IMR-90 (cell line): ENCODE measurements at regions not wholly inside any gene's neighbourhood (a gene's known extent, or its start where the extent isn't known, plus 50 kb on each side); places are given as distances from the start of the nearest gene placed in this dataset.

Experiments used
- ATAC-seq: fragments of 200-7000 bp; cut with Tn5 transposase; 2 replicates; pipeline ENCODE4 v1.9.1; 2020; ENCODE audit warnings: low read depth, mild to moderate bottlenecking, moderate library complexity
- BruUV-seq: library from RNA; stranded (reverse); fragments of 400-500 nt; replicated peaks from 2 replicates; lab custom pipeline; 2021; lab: Mats Ljungman, UMichigan
- CTCF ChIA-PET: fragments of 300-600 bp; formaldehyde crosslinking; extraction: SDS; loops from one replicate; lab custom pipeline; 2021; ENCODE audit warnings: antibody characterized with exemption; lab: Yijun Ruan, JAX
- POLR2A ChIA-PET: fragments of 300-600 bp; sonication (Branson Sonifier 250); formaldehyde crosslinking; loops from one replicate; lab custom pipeline; 2022; ENCODE audit warnings: antibody characterized with exemption; ENCODE audit not compliant: unreplicated experiment; lab: Charles Lee
- DNase-seq: peaks from one replicate; pipeline ENCODE4 v3.0.0; 2013
- H2AFZ ChIP-seq: replicated peaks from 2 replicates; pipeline ENCODE3; 2013; ENCODE audit warnings: low read length, mild to moderate bottlenecking; ENCODE audit not compliant: poor library complexity
- H2AK5ac ChIP-seq: 2 replicates; pipeline ENCODE4 v1.6.1; 2013; ENCODE audit warnings: low read depth, low read length, inconsistent platforms
- H2AK9ac ChIP-seq: replicated peaks from 2 replicates; pipeline ENCODE3; 2013; ENCODE audit warnings: mild to moderate bottlenecking, low read depth, low read length, moderate library complexity; ENCODE audit not compliant: poor library complexity
- H2BK120ac ChIP-seq: 2 replicates; pipeline ENCODE4 v1.6.1; 2013; ENCODE audit warnings: low read depth, low read length, inconsistent platforms
- H2BK15ac ChIP-seq: 3 replicates; pipeline ENCODE4 v1.6.1; 2013; ENCODE audit warnings: low read depth, low read length, inconsistent platforms
- H2BK20ac ChIP-seq: 2 replicates; pipeline ENCODE4 v1.6.1; 2013; ENCODE audit warnings: low read depth, mild to moderate bottlenecking, inconsistent platforms, low read length, moderate library complexity
- H2BK5ac ChIP-seq: 2 replicates; pipeline ENCODE4 v1.6.1; 2013; ENCODE audit warnings: mild to moderate bottlenecking, low read depth, low read length, inconsistent platforms; ENCODE audit not compliant: poor library complexity, severe bottlenecking
- H3K14ac ChIP-seq: replicated peaks from 2 replicates; pipeline ENCODE4 v1.6.1; 2013; ENCODE audit warnings: low read depth, low read length, inconsistent platforms
- H3K18ac ChIP-seq: 2 replicates; pipeline ENCODE4 v1.6.1; 2013; ENCODE audit warnings: low read depth, low read length, control low read depth
- H3K23ac ChIP-seq: 2 replicates; pipeline ENCODE4 v1.6.1; 2013; ENCODE audit warnings: low read depth, low read length, inconsistent platforms
- H3K27ac ChIP-seq: 2 replicates; pipeline ENCODE4 v1.5.1; 2013; ENCODE audit warnings: mild to moderate bottlenecking, control low read depth, low read length; ENCODE audit not compliant: insufficient read depth
- H3K27me3 ChIP-seq: 2 replicates; pipeline ENCODE4 v1.6.1; 2013; ENCODE audit warnings: low read length; ENCODE audit not compliant: control insufficient read depth, insufficient read depth
- H3K36me3 ChIP-seq: 2 replicates; pipeline ENCODE4 v1.6.1; 2013; ENCODE audit warnings: low read length, mixed read lengths; ENCODE audit not compliant: control insufficient read depth, insufficient read depth
- H3K4ac ChIP-seq: 2 replicates; pipeline ENCODE4 v1.6.1; 2013; ENCODE audit warnings: low read depth, low read length, inconsistent platforms
- H3K4me1 ChIP-seq: 2 replicates; pipeline ENCODE4 v1.6.1; 2013; ENCODE audit warnings: low read length, mixed read lengths; ENCODE audit not compliant: control insufficient read depth, insufficient read depth
- H3K4me2 ChIP-seq: 2 replicates; pipeline ENCODE4 v1.6.1; 2013; ENCODE audit warnings: low read depth, mild to moderate bottlenecking, control low read depth, low read length, moderate library complexity
- H3K4me3 ChIP-seq: 2 replicates; pipeline ENCODE4 v1.5.1; 2013; ENCODE audit warnings: low read depth, mild to moderate bottlenecking, control low read depth, low read length, moderate library complexity; ENCODE audit not compliant: insufficient read depth
- H3K56ac ChIP-seq: 2 replicates; pipeline ENCODE4 v1.6.1; 2013; ENCODE audit warnings: low read length, inconsistent platforms; ENCODE audit not compliant: insufficient read depth; ENCODE audit errors: extremely low read depth
- H3K79me1 ChIP-seq, 2 experiments: 2 replicates each; pipeline ENCODE4 v1.6.1; 2013; ENCODE audit warnings: low read length in 2 of 2, inconsistent platforms in 1 of 2, low read depth in 1 of 2
- H3K9ac ChIP-seq: 2 replicates; pipeline ENCODE4 v1.6.1; 2013; ENCODE audit warnings: low read depth, low read length, control low read depth
- H3K9me1 ChIP-seq: 2 replicates; pipeline ENCODE4 v1.6.1; 2013; ENCODE audit warnings: low read length, inconsistent platforms; ENCODE audit not compliant: insufficient read depth
- H3K9me3 ChIP-seq: 2 replicates; pipeline ENCODE4 v1.6.1; 2013; ENCODE audit warnings: low read length; ENCODE audit not compliant: control insufficient read depth, insufficient read depth
- H4K20me1 ChIP-seq: 2 replicates; pipeline ENCODE4 v1.6.1; 2013; ENCODE audit warnings: low read length, inconsistent platforms; ENCODE audit not compliant: insufficient read depth
- H4K5ac ChIP-seq: 2 replicates; pipeline ENCODE4 v1.6.1; 2013; ENCODE audit warnings: mild to moderate bottlenecking, low read depth, low read length, control low read depth
- H4K8ac ChIP-seq, 2 experiments: 2 replicates each; pipeline ENCODE4 v1.6.1; 2013; ENCODE audit warnings: low read depth in 2 of 2, low read length in 2 of 2, control low read depth in 1 of 2, inconsistent platforms in 1 of 2
- H4K91ac ChIP-seq: 2 replicates; pipeline ENCODE4 v1.6.1; 2013; ENCODE audit warnings: low read depth, low read length, inconsistent platforms; ENCODE audit not compliant: insufficient read depth
- BHLHE40 ChIP-seq: fragments of 150-350 bp; IDR thresholded peaks from 2 replicates; pipeline ENCODE4 v1.6.1; 2016; ENCODE audit warnings: mild to moderate bottlenecking, low read depth, low read length
- CEBPB ChIP-seq: IDR thresholded peaks from 2 replicates; pipeline ENCODE4 v1.6.1; 2012; ENCODE audit warnings: low read depth, low read length, improper control_type of control experiment
- CHD1 ChIP-seq: IDR thresholded peaks from 2 replicates; pipeline ENCODE4 v1.6.1; 2012; ENCODE audit warnings: low read depth, low read length, improper control_type of control experiment
- CTCF ChIP-seq: conservative IDR thresholded peaks from 2 replicates; pipeline ENCODE4 v1.5.1; 2012; ENCODE audit warnings: mild to moderate bottlenecking, low read depth, low read length, improper control_type of control experiment
- ELK1 ChIP-seq: fragments of 150-350 bp; IDR thresholded peaks from 2 replicates; pipeline ENCODE4 v1.6.1; 2016; ENCODE audit warnings: low read depth, mild to moderate bottlenecking, low read length, moderate library complexity, borderline replicate concordance
- MAFK ChIP-seq: IDR thresholded peaks from 2 replicates; pipeline ENCODE4 v1.6.1; 2012; ENCODE audit warnings: low read depth, low read length, improper control_type of control experiment
- MAZ ChIP-seq: IDR thresholded peaks from 2 replicates; pipeline ENCODE4 v1.6.1; 2012; ENCODE audit warnings: low read depth, mild to moderate bottlenecking, low read length, improper control_type of control experiment, moderate library complexity, borderline replicate concordance
- MXI1 ChIP-seq: IDR thresholded peaks from 2 replicates; pipeline ENCODE4 v1.6.1; 2012; ENCODE audit warnings: low read depth, mild to moderate bottlenecking, low read length, moderate library complexity, borderline replicate concordance
- NFE2L2 ChIP-seq: fragments of 150-350 bp; IDR thresholded peaks from 2 replicates; pipeline ENCODE4 v1.6.1; 2016; ENCODE audit warnings: low read depth, mild to moderate bottlenecking, low read length
- POLR2A ChIP-seq: IDR thresholded peaks from 2 replicates; pipeline ENCODE4 v1.6.1; 2012; ENCODE audit warnings: mild to moderate bottlenecking, low read depth, low read length
- RAD21 ChIP-seq: IDR thresholded peaks from 2 replicates; pipeline ENCODE4 v1.6.1; 2012; ENCODE audit warnings: low read length, improper control_type of control experiment
- RCOR1 ChIP-seq: IDR thresholded peaks from 2 replicates; pipeline ENCODE4 v1.6.1; 2012; ENCODE audit warnings: mild to moderate bottlenecking, low read length, improper control_type of control experiment; ENCODE audit not compliant: insufficient replicate concordance
- RFX5 ChIP-seq: IDR thresholded peaks from 2 replicates; pipeline ENCODE4 v1.8.0; 2012; ENCODE audit warnings: low read depth, mild to moderate bottlenecking, low read length, moderate library complexity
- SMC3 ChIP-seq: fragments of 150-350 bp; IDR thresholded peaks from 2 replicates; pipeline ENCODE4 v1.6.1; 2016; ENCODE audit warnings: low read depth, mild to moderate bottlenecking, antibody characterized with exemption, low read length, moderate library complexity
- WGBS, 2 experiments: methylation state at CpG; one replicate each; pipeline versions ENCODE4 v1.1.5 to v1.1.7; 2013; ENCODE audit warnings: missing lambda C conversion rate in 2 of 2; ENCODE audit not compliant: insufficient read length in 1 of 2; ENCODE audit errors: extremely low coverage in 2 of 2; 5-methylcytosine and 5-hydroxymethylcytosine counted together
- dilution Hi-C: fragments of 300-500 bp; cut with HindIII; formaldehyde crosslinking; loops from one replicate; pipeline ENCODE4 v1.14.3; 2018; ENCODE audit warnings: low sequenced_read_pairs; ENCODE audit not compliant: unreplicated experiment
- in situ Hi-C: fragments of 300-500 bp; cut with MboI; formaldehyde crosslinking; loops from 3 replicates; pipeline ENCODE4 v1.14.3; 2019; ENCODE audit warnings: low sequenced_read_pairs, inconsistent platforms, mixed read lengths
- intact Hi-C: fragments of 100-400 bp; cut with micrococcal nuclease; formaldehyde crosslinking; loops from 2 replicates; pipeline ENCODE4 v1.10.0; 2022

DNA sequence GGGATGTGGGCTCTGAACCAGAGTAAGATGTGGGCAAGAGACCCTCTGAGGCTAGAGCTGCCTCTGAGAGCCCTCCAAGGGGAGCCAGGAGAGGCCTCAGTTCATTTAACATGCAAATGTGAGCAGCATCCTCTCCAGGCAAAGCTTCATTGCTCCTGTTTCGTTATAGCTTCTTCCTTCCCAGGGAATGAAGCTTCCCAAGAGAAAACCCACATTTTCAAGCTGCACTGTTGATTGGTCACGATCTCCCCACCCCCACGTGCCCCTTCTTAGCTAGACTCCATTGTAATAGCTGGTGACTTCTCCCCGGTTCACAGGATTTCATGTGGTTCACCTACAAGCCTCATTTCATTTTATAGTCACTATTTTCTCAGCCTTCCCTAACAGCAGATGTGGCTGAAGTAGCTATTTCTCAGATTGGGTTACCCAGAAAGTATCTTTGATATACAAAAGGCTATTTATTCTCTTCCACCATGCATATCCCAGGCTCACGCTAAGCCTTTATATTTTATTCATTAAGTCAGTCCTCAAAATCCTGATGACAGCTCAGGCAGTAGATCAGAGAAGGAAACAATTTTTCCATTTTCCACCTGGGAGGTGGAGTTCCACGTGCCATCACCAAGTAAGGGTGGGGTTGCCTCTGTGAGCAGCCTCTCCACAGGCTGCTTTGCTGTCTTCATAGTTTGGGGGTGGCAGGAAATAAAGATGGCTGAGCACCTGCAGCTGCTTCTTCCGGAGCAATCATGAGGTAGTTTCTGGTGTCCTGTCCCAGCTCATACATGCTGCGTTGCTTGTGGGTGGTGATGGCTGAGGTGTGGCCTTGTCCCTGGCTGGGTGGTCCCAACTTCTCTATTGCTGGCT is 178.3 kb upstream of the RAB4A start (continued):
- no peak for TF ChIP-seq MAFK

- Histone ChIP-seq H3K23ac (no peak overlapping the region), H3K14ac (no peak overlapping the region), H3K79me1 (no peaks in the 10 kb centered on the region), H4K5ac (no peak overlapping the region), H3K4me2 (no peak overlapping the region), H2AK5ac (no peak overlapping the region), H2BK20ac (no peak overlapping the region), H3K9me3 (no peaks in the 10 kb centered on the region), H2AK9ac (no peak overlapping the region), H2AFZ (no peak overlapping the region), H3K27ac (no peak overlapping the region), H3K36me3 (no peaks in the 10 kb centered on the region), H3K18ac (no peak overlapping the region), H3K4me1 (no peaks in the 10 kb centered on the region), H3K27me3 (peaks cover 24% of the 10 kb centered on the region; the same call in 1 of the 2 replicates), H3K4me3 (no peak overlapping the region), H3K4ac (no peak overlapping the region), H2BK120ac (no peak overlapping the region), H3K9me1 (no peaks in the 10 kb centered on the region), H4K20me1 (no peaks in the 10 kb centered on the region), H2BK15ac (no peak overlapping the region), H3K9ac (no peak overlapping the region), H4K8ac (no peak overlapping the region), H2BK5ac (no peak overlapping the region), H4K91ac (no peak overlapping the region), H3K56ac (no peak overlapping the region)
- DNase-seq (no peak), ATAC-seq (no peak)
- ChIA-PET POLR2A (no interaction called here), CTCF (interaction anchor here (0.6 kb wide), 1 partner anchor 15 kb away, joined by 3 read pairs; no protein-coding TSS in a partner anchor)
- dilution Hi-C loops (no loop called here), intact Hi-C loops (no loop called here), in situ Hi-C loops (no loop called here)
- BruUV-seq = no TSS peak
- no CpG with 5 or more reads among the region's 2 CpGs for WGBS, 2 experiments
- TF ChIP-seq RFX5 = no peak
- TF ChIP-seq SMC3 = no peak
- no peak for TF ChIP-seq NFE2L2
- no peak for TF ChIP-seq MAFK
- no peak for TF ChIP-seq MXI1
- TF ChIP-seq CEBPB = no peak
- no peak for TF ChIP-seq MAZ
- TF ChIP-seq CTCF = no peak
- no peak for TF ChIP-seq CHD1
- no peak for TF ChIP-seq RAD21
- no peak for TF ChIP-seq POLR2A
- no peak for TF ChIP-seq ELK1
- no peak for TF ChIP-seq RCOR1
- no peak for TF ChIP-seq BHLHE40
These were observed 177.7 kb upstream of the RAB4A start for GRCh38 chr1:229093238-229093540.
